Head of caudate nucleus (tissue), 42 donors: ENCODE measurements at regions not wholly inside any gene's neighbourhood (a gene's known extent, or its start where the extent isn't known, plus 50 kb on each side); places are given as distances from the start of the nearest gene placed in this dataset.
"Not testable (repeated sequence)": the region's sequence is repeated elsewhere in the genome, so short reads cannot be mapped to it uniquely, and the experiment has no call there.

Experiments used
- DNase-seq, 42 donors: peaks; one replicate each; pipeline versions ENCODE4 v3.0.0 to v3.0.0-alpha.2; 2020 to 2021; ENCODE audit warnings: mixed read lengths in 7 of 42
- intact Hi-C: fragments of 100-400 bp; cut with DNase I; formaldehyde crosslinking; loops from one replicate; pipeline ENCODE4 v1.15.0; 2022

DNA sequence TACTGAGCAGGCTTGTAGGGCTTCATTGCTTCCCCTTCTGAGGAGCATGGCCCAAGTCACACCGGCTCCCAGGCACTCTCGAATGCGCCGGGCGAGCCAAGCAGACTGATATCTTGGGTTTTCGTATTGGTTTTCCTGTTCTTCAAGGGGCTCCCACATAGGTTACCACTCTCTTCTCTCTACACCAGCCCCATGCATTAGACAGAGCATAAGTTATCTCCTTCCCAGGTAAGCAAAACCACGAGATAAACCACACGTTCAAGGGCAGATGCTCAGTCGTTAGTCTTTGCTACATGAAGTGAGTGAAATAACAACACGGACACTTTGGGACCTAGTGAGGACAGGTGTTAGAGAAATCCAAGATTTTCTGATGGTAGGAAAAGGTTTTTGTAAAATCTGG lies 211.2 kb downstream of the ABCC12 start:
- intact Hi-C loops, result no loop called here
- peak in 1 of 42 donors; percentile 8 for DNase-seq

DNA sequence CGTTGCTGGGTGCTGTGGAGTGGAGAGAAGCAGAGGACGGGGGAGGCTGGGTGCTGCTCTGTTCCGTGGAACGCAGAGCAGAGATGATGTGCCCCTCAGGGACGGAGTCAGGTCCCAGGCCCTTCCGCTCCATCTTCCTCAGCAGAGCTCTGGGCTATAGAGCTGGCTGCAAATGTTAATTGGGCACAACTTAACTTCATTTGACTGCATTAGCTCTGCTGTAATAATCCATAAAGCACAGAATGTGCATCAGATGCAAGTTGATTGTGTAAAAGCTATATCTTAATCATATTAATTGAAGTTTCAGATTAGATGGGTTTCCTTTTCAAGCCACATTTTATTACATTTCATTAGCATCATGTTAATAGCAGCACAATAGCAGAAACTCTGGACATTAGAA lies 212.6 kb downstream of the ABCC12 start:
- intact Hi-C loops, result no loop called here
- DNase-seq, result no peak

DNA sequence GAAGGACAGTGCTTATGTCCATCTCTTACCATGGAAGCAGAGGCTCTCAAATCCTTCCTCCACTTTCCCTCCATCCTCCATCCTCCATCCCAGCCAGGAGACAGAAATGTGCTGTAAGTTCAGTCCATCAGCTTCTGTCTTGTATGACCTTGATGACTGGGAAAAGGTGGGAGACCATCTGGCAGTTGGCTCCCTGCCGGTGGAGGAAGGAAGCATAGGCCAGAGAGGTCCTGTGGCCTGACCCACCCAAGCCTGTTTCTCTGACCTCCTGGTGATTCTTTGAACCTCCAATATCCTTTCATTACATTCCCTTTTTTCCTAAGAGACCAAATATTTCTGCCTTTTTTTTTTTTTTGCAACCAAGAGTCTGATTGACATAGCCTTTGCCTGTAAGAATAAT lies 215.3 kb downstream of the ABCC12 start:
- intact Hi-C loops, result no loop called here
- peak in 1 of 42 donors; percentile 34 for DNase-seq

DNA sequence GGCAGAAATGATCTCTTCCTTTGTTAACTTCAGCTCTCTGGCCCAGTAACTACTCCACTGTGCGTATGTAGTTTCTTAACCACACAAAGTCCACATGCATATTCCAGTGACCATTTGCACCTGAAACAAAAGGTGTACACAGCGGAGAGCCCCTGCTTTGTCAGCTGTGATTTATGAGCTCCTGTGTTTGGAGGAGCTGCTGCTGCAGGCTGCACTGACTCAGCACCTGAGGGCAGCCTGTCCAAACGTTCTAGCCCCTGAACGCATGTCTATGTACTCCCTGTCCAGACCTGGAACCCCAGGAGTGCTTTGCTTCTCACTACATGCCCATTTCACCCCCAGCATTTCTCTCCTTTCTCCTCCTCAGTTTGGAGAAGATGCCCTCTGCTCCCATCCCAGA lies 216.1 kb downstream of the ABCC12 start:
- intact Hi-C loops, result no loop called here
- DNase-seq, result peak in 1 of 42 donors; percentile 27

DNA sequence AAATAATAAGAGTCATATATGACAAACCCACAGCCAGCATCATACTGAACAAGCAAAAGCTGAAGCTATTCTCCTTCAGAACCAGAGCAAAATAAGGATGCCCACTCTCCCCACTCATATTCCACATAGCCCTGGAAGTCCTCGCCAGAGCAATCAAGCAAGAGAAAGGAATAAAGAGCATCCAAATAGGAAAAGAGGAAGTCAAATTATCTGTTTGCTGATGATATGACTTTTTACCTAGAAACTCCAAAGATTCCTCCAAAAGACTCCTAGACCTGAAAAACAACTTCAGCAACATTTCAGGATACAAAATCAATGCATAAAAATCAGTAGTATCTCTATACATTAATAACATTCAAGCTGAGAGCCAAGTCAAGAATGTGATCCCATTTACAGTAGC lies 217.5 kb downstream of the ABCC12 start:
- DNase-seq, result no peak
- intact Hi-C loops, result no loop called here

DNA sequence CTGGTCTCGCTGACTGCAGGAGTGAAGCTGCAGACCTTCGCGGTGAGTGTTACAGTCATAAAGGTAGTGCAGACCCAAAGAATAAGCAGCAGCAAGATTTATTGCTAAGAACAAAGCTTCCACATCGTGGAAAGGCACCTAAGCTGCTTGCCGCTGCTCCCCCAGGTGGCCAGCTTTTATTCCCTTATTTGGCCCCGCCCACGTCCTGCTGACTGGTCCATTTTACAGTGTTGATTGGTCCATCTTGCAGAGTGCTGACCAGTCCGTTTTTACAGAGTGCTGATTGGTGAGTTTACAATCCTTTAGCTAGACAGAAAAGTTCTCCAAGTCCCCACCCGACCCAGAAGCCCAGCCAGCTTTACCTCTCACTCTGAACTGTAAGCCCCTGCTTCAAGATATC lies 227.8 kb downstream of the ABCC12 start:
- DNase-seq, result no peak
- intact Hi-C loops, result no loop called here

DNA sequence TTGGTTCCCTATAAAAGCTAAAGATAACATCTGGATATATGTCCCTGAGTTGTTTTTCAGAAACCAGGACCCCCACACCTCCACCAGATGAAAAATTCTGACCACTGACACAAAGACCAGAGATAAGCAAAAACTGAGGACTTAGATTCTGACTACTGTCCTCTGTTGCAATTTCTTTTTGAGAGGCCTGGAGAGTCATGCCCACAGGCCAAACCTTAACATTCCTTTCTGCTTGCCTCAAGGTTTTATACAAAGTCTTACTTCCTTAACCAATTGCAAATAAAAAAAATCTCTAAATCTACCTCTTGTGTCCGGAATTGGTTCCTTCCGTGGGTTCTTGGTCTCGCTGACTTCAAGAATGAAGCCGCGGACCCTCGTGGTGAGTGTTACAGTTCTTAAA lies 228.5 kb downstream of the ABCC12 start:
- DNase-seq, result no peak
- intact Hi-C loops, result no loop called here

DNA sequence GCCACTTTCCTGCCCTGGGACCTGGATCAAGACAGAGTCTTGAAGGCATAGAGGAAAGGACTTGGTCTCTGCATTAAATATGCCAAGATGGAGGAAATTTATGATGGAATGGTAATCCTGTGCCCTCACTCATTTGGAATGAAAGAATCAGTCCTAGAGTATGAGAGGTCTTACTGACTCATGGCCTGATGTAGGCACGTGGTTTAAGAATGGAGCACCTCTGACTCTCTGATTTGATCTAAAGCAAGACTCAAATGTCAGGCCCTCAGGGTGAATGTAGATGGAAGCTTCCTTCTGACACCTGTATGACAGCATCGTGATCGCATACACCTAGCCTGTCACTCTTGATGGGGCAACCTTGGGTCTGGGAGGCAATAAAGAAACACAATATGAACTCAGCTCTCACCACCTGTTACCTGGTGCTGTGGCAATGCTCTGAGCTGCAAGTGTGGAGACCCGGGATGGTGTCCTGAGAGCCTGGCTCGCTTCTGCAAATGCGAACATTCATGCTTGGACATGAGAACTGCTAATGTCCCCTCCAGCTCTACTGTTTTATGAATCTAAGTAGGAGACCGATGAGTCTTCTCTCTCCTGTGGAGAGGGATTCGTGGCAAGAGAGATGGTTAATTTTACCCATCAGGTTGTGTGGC lies 229.9 kb downstream of the ABCC12 start:
- DNase-seq, result no peak
- intact Hi-C loops, result no loop called here

DNA sequence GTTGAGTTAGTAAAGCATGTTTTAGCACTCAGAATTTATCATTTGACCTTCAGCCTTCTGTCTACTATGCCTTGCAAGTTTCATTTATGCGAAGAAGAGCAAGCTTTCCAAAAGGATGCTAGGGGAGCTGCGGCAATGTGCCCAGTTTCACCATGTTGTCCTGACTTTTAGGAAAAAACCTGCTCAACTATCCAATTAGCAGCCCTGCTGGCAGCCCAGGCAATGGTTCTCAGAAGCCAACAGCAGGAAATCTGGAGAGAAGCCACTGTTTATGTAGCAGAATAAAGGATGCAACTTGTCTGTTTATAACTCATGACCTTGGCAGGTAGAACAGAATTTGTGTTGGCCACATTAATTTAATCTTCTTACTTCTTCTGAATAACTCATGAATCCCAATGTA lies 230.8 kb downstream of the ABCC12 start:
- no peak for DNase-seq

DNA sequence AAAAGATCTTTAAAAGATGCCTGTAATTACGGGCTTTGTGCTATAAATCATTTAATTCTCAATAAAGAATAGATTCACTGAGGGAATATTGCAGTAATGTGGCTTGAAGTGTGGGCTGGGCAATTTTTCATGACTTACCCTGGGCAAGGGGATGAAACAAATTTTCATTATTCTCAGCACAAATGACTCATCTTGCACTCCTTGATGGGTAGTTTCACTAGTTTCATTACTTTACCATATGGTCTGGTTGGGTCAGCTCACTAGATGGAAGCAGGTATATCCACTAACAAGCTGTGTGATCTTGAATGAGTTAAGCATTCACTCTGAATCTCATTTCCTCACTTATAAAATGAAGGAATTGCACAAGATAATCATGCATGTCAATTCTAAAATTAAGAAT lies 234.3 kb downstream of the ABCC12 start:
- DNase-seq, result no peak
- intact Hi-C loops, result no loop called here

More for the DNA sequence above, 230.8 kb downstream of the ABCC12 start:
- intact Hi-C loops, result no loop called here

DNA sequence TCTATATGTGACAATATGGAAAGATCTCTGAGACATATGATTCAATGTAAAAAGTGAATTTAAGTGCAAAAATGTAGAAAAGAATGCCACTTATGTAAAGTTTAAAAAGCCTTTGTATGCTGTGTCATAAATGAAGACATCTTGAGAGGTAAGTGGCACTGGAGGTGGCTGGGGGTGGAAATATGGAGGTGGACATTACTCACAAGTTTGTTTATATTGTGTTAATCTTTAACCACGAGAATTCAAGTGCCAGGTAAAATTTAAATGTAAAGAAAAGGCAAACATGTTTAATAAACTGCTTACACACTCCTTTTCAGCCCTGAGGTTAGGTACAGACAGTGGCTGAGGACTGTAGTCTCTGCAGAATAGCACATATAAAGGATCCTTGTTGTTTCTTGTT lies 235.1 kb downstream of the ABCC12 start:
- peak in 3 of 42 donors; percentile 9 to 40 (median 11) for DNase-seq
- intact Hi-C loops, result no loop called here

DNA sequence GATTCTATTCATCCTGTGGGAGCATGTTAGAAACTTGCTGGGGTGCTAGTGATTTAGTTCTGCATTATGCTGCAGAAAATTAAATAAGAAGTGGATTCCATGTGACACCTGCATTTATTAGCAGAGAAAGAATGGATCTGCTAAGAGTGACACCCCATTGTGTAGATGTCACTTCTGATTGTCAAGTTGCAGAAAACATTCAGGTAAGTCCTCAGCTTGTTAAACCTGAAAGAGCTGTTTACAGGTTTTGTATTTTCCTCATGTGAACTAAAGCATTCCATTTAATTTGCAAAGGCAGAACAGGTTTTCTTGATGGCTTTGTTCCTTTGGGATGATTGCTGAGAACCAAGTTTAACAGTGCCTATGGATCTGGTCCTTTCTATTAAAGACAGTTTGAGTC lies 238.7 kb downstream of the ABCC12 start:
- no peak for DNase-seq
- intact Hi-C loops, result no loop called here

DNA sequence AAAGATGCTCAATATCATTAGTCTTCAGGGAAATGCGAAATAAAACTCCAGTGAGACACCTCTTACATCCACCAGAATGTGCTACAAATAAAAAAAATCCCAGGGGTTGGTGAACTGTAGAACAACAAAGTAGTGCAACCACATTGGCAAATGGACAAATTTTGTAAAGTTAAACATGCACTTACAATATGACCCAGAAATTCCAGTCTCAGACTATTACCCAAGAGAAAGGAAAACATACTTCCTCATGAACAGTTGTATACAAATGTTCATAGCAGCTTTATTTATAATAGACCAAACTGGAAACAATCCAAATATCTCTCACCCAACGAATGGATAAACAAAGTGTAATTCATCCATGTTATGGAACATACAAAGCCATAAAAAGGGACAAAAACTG lies 239.5 kb downstream of the ABCC12 start:
- DNase-seq, result no peak
- intact Hi-C loops, result no loop called here

DNA sequence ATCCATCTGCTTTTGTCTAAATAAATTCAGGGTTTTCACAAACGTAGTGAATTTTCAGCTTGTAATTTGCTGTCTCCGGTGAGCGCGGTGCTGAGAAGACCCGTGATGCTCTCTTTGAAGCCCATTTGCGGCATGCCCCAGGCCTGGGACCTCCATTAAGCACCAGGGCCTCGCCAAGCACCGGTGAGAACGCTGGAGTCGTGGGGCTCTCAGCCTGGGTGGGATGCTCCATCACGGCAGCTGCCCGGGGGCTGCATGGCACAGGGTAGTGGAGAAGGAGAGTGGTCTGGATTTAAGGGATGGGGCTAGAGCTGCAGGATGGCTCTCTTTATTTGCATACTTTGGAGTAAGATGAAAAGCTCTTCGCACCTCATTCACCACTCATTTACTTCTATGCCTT lies 248.7 kb downstream of the ABCC12 start:
- intact Hi-C loops, result no loop called here
- DNase-seq, result no peak

DNA sequence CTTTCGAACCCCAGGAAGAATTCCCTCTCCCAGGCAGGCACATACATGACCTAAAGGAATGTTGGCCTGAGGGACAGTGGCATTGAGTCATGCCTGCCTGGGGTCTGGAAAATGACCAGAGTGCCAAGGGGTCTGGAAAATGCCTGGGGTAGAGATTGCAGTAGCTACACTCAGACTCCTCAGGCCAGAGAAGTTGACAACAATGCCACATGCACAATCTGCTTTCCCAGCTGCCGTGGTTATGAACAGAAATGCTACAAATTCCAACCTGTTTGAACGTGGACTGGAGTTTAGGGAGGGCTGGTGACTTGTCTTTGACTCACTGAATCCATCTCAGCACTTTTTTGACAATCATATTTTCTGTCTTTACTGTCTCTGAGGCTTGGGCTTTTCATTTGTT lies 250.0 kb downstream of the ABCC12 start:
- intact Hi-C loops, result no loop called here
- DNase-seq, result no peak

DNA sequence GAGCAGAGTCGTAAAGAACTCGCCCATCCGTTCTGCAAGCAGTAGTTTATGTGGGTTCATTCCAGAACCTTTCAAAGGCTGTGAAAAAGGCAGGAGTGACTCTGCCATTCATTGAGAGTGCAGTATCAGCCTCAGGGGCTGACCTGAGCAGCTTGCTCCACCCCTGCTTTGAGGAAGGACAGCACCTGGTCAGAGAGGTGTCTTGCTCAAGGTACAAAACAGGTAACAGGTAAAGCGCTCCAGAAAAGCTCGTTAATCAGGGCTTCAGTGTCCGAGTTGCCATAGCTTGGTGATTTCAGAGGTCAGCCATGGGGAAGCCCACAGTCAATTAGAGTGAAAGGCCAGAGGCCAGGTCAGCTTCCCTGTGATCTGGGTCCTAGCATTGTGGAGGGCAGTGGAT lies 251.1 kb downstream of the ABCC12 start:
- no peak for DNase-seq
- intact Hi-C loops, result no loop called here

DNA sequence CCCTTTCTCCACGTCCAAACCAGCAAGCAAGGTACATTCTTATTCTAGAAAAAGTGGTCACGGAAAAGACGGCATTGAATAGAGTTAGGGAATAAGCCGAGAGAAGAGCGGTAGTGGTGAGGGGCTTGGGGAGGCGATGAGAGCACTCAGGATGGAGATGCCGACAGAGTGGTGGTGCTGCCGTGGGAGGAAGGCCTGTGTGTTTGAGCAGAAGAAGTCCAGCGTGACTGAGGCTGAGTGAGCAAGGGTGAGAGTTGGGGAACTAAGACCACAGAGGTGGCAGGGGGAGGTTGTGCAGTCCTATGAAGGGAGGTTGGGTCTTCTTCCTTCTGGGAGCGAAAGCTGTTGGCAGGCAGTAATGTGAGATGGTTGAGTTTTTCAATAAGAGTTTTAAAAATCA lies 252.3 kb downstream of the ABCC12 start:
- intact Hi-C loops, result no loop called here

DNA sequence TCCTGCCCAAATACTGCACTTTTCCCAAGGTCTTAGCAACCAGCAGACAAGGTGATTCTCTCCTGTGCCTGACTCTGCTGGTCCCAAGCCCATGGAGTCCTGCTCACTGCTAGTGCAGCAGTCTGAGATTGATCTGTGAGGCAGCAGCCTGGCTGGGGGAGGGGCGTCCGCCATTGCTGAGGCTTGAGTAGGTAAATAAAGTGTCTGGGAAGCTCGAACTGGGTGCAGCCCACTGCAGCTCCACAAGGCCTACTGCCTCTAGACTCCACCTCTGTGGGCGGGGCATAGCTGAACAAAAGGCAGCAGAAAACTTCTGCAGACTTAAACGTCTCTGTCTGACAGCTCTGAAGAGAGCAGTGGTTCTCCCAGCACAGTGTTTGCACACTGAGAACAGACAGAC lies 258.7 kb downstream of the ABCC12 start:
- DNase-seq, intact Hi-C loops: not testable (repeated sequence)

More for the DNA sequence above, 252.3 kb downstream of the ABCC12 start:
- DNase-seq, result no peak

DNA sequence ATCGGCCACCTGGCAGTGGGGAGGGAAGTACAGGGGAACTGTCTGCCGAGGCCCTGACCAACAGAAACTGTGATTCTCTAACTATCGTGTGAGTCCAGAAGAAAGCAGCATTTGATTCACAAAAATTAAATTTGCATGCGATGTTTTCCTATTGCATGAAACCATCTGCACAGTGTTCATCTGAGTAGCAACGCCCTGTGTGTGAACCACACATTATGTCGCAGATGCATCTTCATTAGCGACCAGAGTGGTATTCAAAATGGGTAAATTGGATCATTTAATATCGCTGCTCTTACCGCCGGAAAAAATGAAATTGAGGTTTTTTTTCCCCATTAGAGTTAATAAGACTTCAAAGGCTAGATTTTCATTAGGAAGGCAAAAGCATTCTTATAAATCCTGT lies 260.6 kb downstream of the ABCC12 start:
- intact Hi-C loops, result no loop called here
- no peak for DNase-seq

DNA sequence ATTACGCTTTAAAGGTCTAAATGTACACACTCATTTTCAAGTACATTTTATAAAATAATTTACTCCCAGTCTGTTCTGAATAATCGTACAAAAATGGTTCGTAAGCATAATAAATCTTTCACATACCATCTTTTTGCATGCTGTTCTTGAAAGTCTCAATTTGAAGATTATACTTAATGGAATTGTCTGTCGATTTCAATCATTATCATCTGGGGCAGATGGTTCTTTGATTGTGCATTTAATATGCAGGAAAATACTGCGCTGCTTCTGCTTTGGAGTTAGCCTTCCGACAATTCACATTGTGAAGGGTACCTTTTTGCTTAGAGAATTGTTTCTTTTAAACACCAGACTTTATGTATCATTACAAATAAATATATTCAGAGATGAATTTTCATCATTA lies 262.8 kb downstream of the ABCC12 start:
- intact Hi-C loops, result no loop called here
- DNase-seq, result no peak

DNA sequence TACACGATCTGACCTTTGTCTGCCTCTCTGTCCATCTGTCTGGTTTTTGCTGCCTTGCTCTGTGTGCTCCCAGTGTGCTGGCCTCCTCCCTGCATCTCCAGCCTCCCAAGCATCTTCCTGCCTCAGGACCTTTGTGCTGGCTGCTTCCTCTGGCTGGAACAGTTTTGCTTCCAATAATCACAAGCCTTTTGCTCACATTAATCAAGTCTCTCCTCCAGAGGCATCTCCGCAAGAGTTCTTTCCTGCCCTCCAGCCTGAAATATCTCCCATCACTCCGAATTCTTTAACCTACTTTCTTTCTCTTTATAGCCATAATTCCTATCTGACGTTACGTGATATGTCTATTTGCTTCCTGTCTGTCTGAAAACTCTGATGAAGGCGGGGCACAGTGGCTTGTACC lies 267.1 kb downstream of the ABCC12 start:
- intact Hi-C loops, result no loop called here
- no peak for DNase-seq

DNA sequence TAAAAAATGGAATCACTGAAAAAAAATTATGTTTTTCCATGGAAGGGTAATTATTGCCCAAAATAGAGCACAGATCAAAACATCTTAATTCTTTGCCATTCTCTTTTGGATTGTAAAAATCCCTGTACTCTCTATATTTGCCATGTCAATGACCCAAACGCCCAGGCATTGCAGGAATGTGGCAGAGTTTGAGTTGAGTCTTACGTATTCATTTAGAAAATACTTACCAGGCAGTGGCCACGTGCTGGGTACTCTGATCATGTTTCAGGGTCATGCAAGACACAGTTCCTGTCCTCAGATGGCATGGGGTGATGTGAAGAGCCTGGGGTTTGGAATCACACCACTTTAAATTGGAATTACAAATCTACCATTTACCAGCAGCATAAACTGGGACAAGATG lies 267.7 kb downstream of the ABCC12 start:
- intact Hi-C loops, result no loop called here
- no peak for DNase-seq
